Thoracic aorta (tissue), 2 donors: ENCODE measurements at regions not wholly inside any gene's neighbourhood (a gene's known extent, or its start where the extent isn't known, plus 50 kb on each side); places are given as distances from the start of the nearest gene placed in this dataset.

Experiments
- ATAC-seq: fragments of 150-250 bp; one replicate; pipeline ENCODE4 v1.8.0; 2017; ENCODE audit warnings: low read depth; ENCODE audit not compliant: insufficient number of reproducible peaks, low FRiP score
- DNase-seq: peaks from one replicate; pipeline ENCODE4 v3.0.0-alpha.2; 2020; ENCODE audit warnings: low spot score
- H3K27ac ChIP-seq, 2 donors: fragments of 200-600 bp; sonication (generic); 1 replicate in 1 of 2; 2 replicates in 1 of 2; pipeline ENCODE4 v1.5.1; 2016; ENCODE audit warnings: mild to moderate bottlenecking in 2 of 2, moderate library complexity in 2 of 2
- H3K27me3 ChIP-seq: fragments of 200-600 bp; sonication (generic); replicated peaks from 2 replicates; pipeline ENCODE4 v1.6.0; 2016; ENCODE audit warnings: mild to moderate bottlenecking; ENCODE audit not compliant: insufficient read depth
- H3K36me3 ChIP-seq: fragments of 200-600 bp; sonication (generic); one replicate; pipeline ENCODE4 v1.5.1; 2016
- H3K4me1 ChIP-seq, 2 donors: fragments of 200-600 bp; sonication (generic); 1 replicate in 1 of 2; 2 replicates in 1 of 2; pipeline versions ENCODE4 v1.5.1 to v1.6.0; 2016; ENCODE audit warnings: low read depth in 2 of 2, mild to moderate bottlenecking in 1 of 2; ENCODE audit not compliant: control insufficient read depth in 1 of 2
- H3K4me3 ChIP-seq: fragments of 200-600 bp; sonication (generic); 2 replicates; pipeline ENCODE4 v1.5.1; 2016; ENCODE audit warnings: mild to moderate bottlenecking
- H3K9me3 ChIP-seq: fragments of 200-600 bp; sonication (generic); 2 replicates; pipeline ENCODE4 v1.5.1; 2016
- TF ChIP-seq, protein P1 (sequence below): fragments of 200-600 bp; sonication (generic); IDR thresholded peaks from one replicate; pipeline ENCODE4 v1.5.1; 2019; ENCODE audit warnings: antibody characterized with exemption

DNA sequence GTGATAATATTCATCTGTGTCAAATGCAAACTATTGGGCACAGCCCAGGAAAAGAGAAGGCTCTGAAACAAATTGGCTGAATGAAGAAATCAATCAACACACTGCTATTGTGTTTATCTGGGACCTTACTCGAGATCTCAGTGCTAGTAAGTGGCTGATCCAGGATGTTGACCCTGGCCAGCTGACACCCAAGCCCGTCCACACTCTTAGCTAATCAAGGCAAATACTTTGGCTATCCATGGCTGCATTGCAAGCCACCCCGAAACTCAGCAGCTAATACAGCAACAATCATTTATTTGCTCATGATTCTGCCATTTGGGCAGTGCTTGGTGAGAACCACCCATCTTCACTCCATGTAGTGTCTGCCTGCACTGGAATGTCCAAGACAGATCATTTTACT is 74.1 kb upstream of the UBE3A start:
- DNase-seq (no peak), ATAC-seq (no peak)
- no peaks in the 10 kb centered on the region for H3K9me3 ChIP-seq
- H3K4me1 ChIP-seq, result peaks cover 0 to 28% of the 10 kb centered on the region in 2 donors
- H3K36me3 ChIP-seq, result no peaks in the 10 kb centered on the region
- TF ChIP-seq, protein P1, sequence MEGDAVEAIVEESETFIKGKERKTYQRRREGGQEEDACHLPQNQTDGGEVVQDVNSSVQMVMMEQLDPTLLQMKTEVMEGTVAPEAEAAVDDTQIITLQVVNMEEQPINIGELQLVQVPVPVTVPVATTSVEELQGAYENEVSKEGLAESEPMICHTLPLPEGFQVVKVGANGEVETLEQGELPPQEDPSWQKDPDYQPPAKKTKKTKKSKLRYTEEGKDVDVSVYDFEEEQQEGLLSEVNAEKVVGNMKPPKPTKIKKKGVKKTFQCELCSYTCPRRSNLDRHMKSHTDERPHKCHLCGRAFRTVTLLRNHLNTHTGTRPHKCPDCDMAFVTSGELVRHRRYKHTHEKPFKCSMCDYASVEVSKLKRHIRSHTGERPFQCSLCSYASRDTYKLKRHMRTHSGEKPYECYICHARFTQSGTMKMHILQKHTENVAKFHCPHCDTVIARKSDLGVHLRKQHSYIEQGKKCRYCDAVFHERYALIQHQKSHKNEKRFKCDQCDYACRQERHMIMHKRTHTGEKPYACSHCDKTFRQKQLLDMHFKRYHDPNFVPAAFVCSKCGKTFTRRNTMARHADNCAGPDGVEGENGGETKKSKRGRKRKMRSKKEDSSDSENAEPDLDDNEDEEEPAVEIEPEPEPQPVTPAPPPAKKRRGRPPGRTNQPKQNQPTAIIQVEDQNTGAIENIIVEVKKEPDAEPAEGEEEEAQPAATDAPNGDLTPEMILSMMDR, result no peak
- no peak overlapping the region for H3K27ac ChIP-seq
- no peak overlapping the region for H3K4me3 ChIP-seq
- no peaks in the 10 kb centered on the region for H3K27me3 ChIP-seq

DNA sequence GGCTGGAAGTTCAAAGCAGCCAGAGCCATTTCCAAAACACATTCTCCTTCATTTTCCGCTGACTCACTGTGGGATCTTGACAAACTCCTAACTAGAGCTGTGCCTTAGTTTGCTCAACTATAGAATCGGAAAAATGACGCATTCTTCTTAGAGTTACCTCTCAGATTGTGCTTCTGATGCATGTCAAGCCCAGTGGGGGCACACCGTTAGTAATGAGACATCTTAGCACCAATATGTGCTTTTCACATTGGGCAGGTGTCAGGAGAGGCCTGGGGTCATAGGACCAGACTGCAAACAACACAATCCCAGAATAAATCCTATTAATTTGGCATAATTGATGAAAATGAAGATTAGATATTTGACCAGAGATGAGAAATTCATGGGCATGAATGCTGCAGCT is 71.3 kb upstream of the UBE3A start:
- TF ChIP-seq, protein P1, result no peak
- no peak for DNase-seq
- Histone ChIP-seq H3K9me3 (no peaks in the 10 kb centered on the region), H3K4me1 (peaks cover 0 to 28% of the 10 kb centered on the region in 2 donors), H3K36me3 (no peaks in the 10 kb centered on the region), H3K27ac (no peak overlapping the region), H3K4me3 (no peak overlapping the region), H3K27me3 (no peaks in the 10 kb centered on the region)
- ATAC-seq, result no peak

- H3K4me1 ChIP-seq, result peaks cover 0 to 28% of the 10 kb centered on the region in 2 donors
- ATAC-seq (no peak), DNase-seq (no peak)
- no peak overlapping the region for H3K4me3 ChIP-seq
- H3K36me3 ChIP-seq, result no peaks in the 10 kb centered on the region
- H3K27me3 ChIP-seq, result no peaks in the 10 kb centered on the region
- no peaks in the 10 kb centered on the region for H3K9me3 ChIP-seq
- TF ChIP-seq, protein P1, result no peak
- H3K27ac ChIP-seq, result no peak overlapping the region
Observed at GRCh38 chr15:25509703-25510102, 70.9 kb upstream of the UBE3A start.

DNA sequence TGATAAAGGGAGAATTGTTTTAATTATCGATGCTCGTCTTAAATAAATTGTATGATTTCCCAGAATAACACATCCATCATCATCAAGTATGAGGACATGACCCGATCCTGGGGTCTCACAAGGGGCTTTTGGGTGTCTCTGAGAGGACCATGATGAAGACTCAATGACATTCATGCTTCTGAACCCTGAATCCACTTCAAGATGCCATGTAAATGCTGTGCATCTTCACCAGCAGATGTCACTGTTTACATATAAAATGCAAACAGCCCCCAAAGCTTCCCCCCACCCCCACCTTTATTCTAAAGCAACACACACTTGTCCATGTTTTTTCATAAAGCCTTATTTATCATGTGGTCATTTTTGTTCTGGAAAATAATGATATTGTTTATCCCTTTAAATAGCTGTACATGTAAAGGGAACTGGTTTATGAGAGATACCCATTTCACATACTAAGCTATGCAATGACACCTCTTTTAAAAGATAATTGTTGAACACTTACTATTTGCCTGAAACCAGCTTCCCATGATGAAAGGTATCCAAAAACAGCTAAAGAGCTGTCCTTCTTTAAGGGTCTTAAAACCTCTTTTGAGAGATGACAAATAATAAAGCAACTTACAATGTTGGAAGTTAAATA is 69.7 kb upstream of the UBE3A start:
- no peak overlapping the region for H3K27ac ChIP-seq
- H3K4me3 ChIP-seq, result no peak overlapping the region
- no peaks in the 10 kb centered on the region for H3K9me3 ChIP-seq
- peak; percentile 53 for ATAC-seq
- no peaks in the 10 kb centered on the region for H3K36me3 ChIP-seq
- H3K27me3 ChIP-seq, result no peaks in the 10 kb centered on the region
- TF ChIP-seq, protein P1, result peak; percentile 75
- DNase-seq, result no peak
- H3K4me1 ChIP-seq, result peaks cover 0 to 28% of the 10 kb centered on the region in 2 donors

- Histone ChIP-seq H3K27me3 (no peaks in the 10 kb centered on the region), H3K36me3 (no peaks in the 10 kb centered on the region), H3K4me1 (peaks cover 0 to 13% of the 10 kb centered on the region in 2 donors), H3K27ac (no peak overlapping the region), H3K4me3 (no peak overlapping the region), H3K9me3 (no peaks in the 10 kb centered on the region)
- TF ChIP-seq, protein P1, result no peak
- no peak for DNase-seq
- ATAC-seq, result no peak
Observed at GRCh38 chr15:25504307-25504706, 65.5 kb upstream of the UBE3A start.
